NCI-H1930 (cell line): ENCODE measurements at regions not wholly inside any gene's neighbourhood (a gene's known extent, or its start where the extent isn't known, plus 50 kb on each side); places are given as distances from the start of the nearest gene placed in this dataset.
"Not testable (repeated sequence)": the region's sequence is repeated elsewhere in the genome, so short reads cannot be mapped to it uniquely, and the experiment has no call there.

ENCODE experiments used
- DNase-seq, 2 experiments: peaks; one replicate each; lab custom pipeline; 2025; lab: John Stamatoyannopoulos, UW

- no peak for DNase-seq
Measured at GRCh38 chr6:9830808-9831207, 584.1 kb downstream of the TFAP2A start.

DNA sequence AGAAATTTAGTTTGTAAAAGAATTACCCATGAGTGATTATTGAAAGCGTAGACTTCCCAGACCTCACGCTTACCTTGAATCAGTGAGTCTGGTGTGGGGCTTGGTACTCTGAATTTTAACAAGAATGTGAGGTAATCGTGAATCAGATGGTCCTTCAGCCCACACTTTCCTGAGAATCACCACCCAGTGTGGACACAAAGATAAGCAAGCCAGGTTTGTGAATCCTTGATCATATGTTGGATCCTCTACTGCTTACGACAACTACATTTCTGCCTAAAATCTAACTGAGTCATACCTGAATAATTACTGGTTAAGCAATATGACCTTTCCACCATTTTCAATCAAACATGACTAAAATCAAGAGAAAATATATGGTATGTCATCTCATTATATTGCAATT is 589.3 kb downstream of the TFAP2A start:
- no peak for DNase-seq

GRCh38 chr6:9810727-9811126 is 604.1 kb downstream of the TFAP2A start:
- DNase-seq: not testable (repeated sequence)

GRCh38 chr6:9810286-9810685 is 604.6 kb downstream of the TFAP2A start:
- DNase-seq: no peak

GRCh38 chr6:9806195-9806594 is 608.7 kb downstream of the TFAP2A start:
- no peak for DNase-seq

DNA sequence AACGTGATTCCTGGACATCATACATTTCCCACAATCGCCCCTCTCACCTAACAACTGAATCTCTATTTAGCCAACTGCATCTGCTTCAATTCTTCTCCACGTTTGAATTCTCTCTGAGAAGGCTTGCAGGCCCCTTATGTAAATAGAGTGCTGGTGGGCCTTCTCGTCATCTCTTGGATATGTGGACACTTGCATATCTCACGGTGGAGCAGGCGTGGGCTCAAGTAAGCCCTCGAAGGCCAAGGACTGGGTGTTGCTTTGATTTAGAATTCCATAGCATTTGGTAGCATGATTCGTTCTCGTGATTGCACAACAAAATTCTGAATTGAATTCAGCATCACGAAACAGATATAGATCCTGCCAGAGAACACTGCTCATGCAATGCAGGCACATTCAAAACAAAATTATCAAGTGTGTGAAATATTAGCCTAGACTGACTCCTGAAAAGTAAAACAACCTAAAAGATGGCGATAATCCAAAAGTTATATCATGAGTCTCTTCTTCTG is 613.6 kb downstream of the TFAP2A start:
- DNase-seq: no peak

DNA sequence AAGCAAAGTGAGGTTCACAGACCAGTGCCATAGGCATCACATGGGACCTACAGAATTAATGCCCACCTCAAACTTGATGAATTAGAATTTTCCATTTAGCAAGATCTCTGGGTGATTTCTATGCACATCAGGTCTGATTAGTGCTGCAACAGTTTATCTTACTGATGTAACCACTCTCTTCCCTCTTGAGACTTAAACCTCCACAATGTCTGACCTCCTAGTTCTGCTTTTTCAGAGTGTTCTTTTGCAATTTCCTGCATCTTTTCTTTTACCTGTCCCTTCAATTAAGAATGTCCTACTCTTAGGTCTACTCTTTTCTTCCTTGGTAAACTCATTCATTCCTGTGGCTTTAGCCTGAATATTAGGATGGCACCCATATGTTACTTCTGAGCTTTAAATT is 615.3 kb downstream of the TFAP2A start:
- DNase-seq: no peak

DNA sequence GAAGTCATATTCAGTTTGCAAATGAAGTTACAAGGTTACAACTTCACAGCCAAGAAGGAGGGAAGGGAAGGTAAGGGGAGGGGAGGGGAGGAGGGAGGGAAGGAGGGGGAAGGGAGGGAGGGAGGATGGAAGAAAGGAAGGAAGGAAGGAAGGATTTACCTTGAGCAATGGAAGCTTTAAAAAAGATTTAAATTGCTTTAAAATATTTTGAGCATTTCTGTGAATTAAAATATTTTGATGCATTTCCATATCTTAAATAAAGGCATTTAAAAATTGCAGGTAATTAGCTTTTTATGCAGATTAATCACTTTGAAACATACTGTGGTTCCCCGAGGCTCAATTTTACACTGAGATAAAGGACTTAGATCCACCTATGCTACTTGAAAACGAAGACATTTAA is 618.0 kb downstream of the TFAP2A start:
- DNase-seq: no peak

GRCh38 chr6:9795880-9796279 is 619.0 kb downstream of the TFAP2A start:
- no peak for DNase-seq

DNA sequence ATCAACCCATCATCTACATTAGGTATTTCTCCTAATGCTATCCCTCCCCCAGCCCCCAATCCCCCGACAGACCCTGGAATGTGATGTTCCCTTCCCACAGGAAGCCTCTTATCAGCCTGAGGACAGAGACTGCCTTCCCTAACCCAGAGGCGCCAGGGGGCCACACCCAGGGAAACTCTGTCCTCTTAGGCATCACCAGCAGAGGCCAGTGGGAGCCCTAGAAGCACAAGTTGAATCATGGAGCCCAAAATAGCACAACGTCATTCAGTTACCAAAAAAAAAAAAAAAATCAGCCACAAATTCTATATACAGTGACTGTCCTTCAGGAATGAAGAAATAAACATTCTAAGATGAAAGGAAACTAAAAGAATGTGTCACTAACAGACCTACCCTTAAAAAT is 625.7 kb downstream of the TFAP2A start:
- no peak for DNase-seq

DNA sequence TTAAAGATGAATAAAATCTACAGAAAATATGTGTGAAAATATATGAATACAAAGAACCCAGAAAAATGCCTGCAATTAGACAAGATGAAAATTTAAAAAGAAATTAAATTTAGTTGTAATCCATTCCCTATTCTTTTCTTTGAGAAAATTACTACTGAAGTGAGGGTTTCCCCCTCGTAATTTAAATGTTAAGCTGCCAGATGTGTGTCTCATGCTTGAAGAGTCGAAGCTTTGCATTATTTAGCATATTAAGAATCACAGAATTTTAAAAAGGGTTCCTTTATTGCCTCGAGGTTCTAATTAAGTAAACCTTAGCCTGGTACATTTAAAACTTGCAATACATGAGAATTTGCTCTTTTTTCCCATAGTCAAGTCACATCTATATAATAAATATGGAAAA is 630.1 kb downstream of the TFAP2A start:
- no peak for DNase-seq

DNA sequence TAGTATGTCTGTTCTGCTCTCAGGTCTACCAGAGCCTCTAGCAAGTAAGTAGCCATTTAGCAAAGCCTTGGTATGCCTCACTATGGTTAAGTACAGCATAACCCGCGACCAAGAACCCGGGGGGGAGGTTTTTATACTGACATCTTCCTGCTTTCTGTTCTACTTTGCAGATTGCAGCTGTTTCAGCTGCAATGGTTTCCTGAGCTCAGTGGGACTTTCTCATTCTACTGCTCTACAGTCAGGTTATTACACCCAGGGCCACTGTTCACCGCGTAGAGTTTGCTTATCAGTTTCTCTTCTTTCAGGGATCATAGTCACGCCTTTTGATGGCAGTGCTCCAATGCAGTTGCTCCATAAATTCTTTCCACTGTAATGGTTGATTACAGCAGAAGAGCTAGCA is 631.3 kb downstream of the TFAP2A start:
- no peak for DNase-seq

DNA sequence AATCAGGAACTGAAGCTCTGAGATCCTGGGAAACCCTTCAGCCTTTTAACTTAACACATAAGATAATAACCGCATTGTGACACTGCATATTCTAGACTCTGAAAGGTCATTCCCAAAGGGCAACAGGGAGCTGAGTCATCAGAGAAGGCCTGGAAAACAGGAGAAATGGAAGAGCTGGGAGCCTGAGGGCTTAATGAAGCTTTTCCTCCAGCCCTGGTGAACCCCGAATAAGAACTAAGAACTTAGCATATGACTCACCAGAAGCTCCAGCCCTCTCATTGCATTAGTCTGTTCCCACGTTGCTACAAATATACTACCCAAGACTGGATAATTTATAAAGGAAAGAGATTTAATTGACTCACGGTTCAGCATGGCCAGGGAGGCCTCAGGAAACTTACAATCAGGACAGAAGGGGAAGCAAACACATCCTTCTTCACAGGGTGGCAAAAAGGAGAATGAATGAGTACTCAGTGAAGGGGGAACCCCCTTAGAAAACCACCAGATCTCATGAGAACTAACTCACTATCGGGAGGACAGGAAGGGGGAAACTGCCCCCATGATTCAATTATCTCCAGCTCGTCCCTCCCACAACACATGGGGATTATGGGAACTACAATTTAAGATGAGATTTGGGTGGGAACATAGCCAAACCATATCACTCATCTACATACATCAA is 648.5 kb downstream of the TFAP2A start:
- DNase-seq: no peak

DNA sequence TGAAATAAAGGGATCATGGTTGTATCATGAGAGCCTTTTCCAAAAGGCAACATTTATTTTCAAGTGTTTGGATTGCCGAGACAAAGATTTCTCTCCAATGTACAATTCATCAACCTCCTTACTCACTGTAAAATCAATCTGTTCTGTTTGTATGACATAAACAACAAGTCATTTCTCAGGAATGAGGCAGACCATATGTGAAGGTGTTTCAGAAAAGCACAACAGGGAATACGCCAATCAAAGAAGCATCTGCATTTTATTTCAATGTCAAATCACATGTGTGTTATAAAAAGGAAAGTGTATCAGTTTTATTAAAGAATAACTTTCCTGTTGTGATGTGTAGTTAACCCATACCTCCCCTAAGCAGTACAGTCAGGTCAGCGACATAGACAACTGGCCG is 653.7 kb downstream of the TFAP2A start:
- DNase-seq: no peak

GRCh38 chr6:9754515-9754914 is 660.4 kb downstream of the TFAP2A start:
- no peak for DNase-seq

- no peak for DNase-seq
Measured at GRCh38 chr6:9745966-9746365, 668.9 kb downstream of the TFAP2A start.

- DNase-seq: no peak
Measured at GRCh38 chr6:9745476-9745875, 669.4 kb downstream of the TFAP2A start.

- DNase-seq: no peak
Measured at GRCh38 chr6:9744119-9744518, 670.8 kb downstream of the TFAP2A start.

DNA sequence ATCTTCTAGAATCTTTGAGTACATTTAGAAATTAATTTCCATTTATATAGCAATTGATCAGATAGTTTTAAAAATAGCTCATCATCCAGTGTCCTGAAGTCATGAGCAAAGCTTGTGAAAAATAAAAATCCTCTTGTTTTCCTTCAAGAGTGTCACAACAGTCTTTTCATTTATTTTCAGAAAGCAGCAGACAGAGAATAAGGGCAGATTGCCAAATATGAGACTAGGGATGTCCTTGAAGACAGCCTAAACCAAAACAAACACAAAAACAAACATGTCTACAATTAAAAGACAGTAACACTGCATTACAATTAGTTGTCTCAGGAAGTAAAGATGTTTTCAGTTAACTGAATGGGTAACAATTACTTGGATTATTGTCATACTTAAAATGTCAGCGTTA is 682.8 kb downstream of the TFAP2A start:
- no peak for DNase-seq

DNA sequence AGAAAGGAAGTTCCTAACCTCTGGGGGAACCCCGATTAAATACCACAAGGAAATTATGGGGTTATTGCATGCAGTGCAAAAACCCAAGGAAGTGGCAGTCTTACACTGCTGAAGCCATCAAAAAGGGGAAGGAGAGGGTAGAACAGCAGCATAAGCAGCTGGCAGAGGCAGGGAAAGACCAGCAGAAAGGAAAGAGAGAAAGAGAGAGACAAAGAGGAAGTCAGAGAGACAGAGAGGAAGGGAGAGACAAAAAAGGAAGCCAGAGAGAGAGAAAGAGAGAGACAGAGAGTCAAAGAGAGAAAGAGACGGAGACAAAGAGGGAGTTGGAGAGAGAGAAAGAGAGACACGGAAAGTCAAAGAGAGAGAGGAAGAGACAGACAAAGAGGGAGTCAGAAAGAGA is 689.1 kb downstream of the TFAP2A start:
- not testable (repeated sequence) for DNase-seq

DNA sequence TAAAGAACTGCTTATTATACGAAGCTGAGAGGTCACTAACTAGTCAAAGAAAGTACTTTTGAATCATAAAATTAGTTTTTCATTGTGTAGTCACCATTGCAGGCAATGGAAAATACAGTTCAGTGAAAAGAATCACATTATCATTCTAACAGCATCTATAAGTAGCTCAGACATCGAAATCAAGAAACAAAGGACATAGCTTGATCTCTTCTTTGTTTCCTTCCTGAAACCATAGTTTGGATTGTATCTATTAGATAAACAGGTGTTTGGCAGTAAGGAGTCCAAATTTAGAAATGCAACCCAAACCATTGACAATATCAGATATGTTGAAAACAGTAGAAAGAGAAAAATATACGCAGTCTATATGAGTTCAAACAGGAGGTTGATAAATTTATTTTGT is 697.3 kb downstream of the TFAP2A start:
- DNase-seq: no peak

- no peak for DNase-seq
Measured at GRCh38 chr6:9711365-9711764, 703.5 kb downstream of the TFAP2A start.

DNA sequence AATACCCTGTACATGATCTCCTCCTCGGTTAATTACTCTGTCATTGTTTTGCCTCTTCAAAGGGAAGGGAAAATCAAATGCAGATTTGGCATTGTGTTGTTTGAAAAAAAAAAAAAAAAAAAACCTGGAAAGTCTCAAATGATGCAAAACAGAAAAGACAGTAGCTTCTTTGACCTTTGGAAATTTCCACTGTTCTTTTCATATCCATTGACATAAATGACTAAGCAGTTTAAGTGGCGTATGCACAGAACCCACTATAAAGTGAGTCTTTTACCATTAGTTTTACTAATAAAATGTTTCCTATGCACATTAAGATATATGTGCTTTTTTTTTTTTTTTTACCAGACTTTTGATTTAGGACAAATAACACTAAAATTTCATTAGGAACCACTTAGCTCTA is 704.3 kb downstream of the TFAP2A start:
- no peak for DNase-seq

DNA sequence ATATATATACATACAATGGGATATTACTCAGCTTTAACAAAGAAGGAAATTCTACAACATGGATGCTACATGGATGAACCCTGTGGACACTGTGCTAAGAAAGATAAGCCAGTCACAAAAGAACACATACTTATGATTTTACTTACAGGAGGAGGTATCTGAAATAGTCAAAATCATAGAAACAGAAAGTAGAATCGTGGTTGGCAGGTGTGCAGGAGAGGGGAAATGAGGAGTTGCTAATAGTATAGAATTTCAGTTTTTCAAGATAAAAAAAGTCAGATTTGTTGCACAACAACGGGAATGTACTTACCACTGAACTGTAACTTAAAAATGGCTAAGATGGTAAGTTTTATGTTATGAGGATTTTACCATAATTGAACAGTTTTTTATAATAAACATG is 706.3 kb downstream of the TFAP2A start:
- no peak for DNase-seq
